Esophagus squamous epithelium (tissue), 5 donors: ENCODE measurements at regions not wholly inside any gene's neighbourhood (a gene's known extent, or its start where the extent isn't known, plus 50 kb on each side); places are given as distances from the start of the nearest gene placed in this dataset.

Source experiments
- DNase-seq: peaks from one replicate; lab custom pipeline; 2025; lab: John Stamatoyannopoulos, UW
- H3K27ac ChIP-seq, 4 donors: fragments of 200-600 bp; sonication (generic); one replicate each; pipeline ENCODE4 v1.5.1; 2016 to 2019; ENCODE audit warnings: mild to moderate bottlenecking in 1 of 4
- H3K27me3 ChIP-seq, 4 donors: fragments of 200-600 bp; sonication (generic); 1 replicate in 3 of 4; 2 replicates in 1 of 4; pipeline versions ENCODE4 v1.5.1 to v1.6.0; 2017 to 2021; ENCODE audit warnings: antibody characterized with exemption in 1 of 4
- H3K36me3 ChIP-seq, 3 donors: fragments of 200-600 bp; sonication (generic); one replicate each; pipeline ENCODE4 v1.5.1; 2016 to 2019
- H3K4me1 ChIP-seq, 3 donors: fragments of 200-600 bp; sonication (generic); one replicate each; pipeline ENCODE4 v1.5.1; 2017 to 2019
- H3K4me3 ChIP-seq, 4 donors: fragments of 200-600 bp; sonication (generic); 1 replicate in 3 of 4; 2 replicates in 1 of 4; pipeline ENCODE4 v1.5.1; 2016 to 2019; ENCODE audit warnings: mild to moderate bottlenecking in 2 of 4, moderate library complexity in 1 of 4
- H3K9me3 ChIP-seq, 3 donors: fragments of 200-600 bp; sonication (generic); one replicate each; pipeline ENCODE4 v1.5.1; 2016 to 2019
- POLR2A ChIP-seq, 4 donors: fragments of 450-650 bp; IDR thresholded peaks; one replicate each; pipeline ENCODE4 v1.6.1; 2017; ENCODE audit warnings: antibody characterized with exemption in 4 of 4, mild to moderate bottlenecking in 4 of 4, moderate library complexity in 3 of 4
- WGBS, 2 donors: methylation state at CpG; one replicate each; pipeline ENCODE4 v1.1.5; 2018; 5-methylcytosine and 5-hydroxymethylcytosine counted together
- intact Hi-C: fragments of 100-400 bp; cut with DNase I; formaldehyde crosslinking; loops from one replicate; pipeline ENCODE4 v1.15.0; 2022
- TF ChIP-seq, protein P1 (sequence below), 6 experiments: fragments of 450-650 bp in 4 of 6; fragments of 200-600 bp in 2 of 6; sonication (generic) in 2 of 6; IDR thresholded peaks; one replicate each; pipeline ENCODE4 v1.5.1; 2016 to 2019; ENCODE audit warnings: antibody characterized with exemption in 6 of 6, mild to moderate bottlenecking in 4 of 6, moderate library complexity in 4 of 6
- donor health status: DM: yes; HTN: yes; CAD: no.

- DNase-seq: no peak
- Histone ChIP-seq H3K4me3 (no peak overlapping the region), H3K27ac (no peak overlapping the region), H3K36me3 (no peaks in the 10 kb centered on the region), H3K4me1 (no peaks in the 10 kb centered on the region), H3K27me3 (no peaks in the 10 kb centered on the region), H3K9me3 (no peaks in the 10 kb centered on the region)
- intact Hi-C loops: no loop called here
- WGBS, 2 donors: 36 to 50% methylated on average over 1 of the region's 1 CpG
- no peak for TF ChIP-seq POLR2A (IDR thresholded peaks at IDR 0.05)
- TF ChIP-seq, protein P1, sequence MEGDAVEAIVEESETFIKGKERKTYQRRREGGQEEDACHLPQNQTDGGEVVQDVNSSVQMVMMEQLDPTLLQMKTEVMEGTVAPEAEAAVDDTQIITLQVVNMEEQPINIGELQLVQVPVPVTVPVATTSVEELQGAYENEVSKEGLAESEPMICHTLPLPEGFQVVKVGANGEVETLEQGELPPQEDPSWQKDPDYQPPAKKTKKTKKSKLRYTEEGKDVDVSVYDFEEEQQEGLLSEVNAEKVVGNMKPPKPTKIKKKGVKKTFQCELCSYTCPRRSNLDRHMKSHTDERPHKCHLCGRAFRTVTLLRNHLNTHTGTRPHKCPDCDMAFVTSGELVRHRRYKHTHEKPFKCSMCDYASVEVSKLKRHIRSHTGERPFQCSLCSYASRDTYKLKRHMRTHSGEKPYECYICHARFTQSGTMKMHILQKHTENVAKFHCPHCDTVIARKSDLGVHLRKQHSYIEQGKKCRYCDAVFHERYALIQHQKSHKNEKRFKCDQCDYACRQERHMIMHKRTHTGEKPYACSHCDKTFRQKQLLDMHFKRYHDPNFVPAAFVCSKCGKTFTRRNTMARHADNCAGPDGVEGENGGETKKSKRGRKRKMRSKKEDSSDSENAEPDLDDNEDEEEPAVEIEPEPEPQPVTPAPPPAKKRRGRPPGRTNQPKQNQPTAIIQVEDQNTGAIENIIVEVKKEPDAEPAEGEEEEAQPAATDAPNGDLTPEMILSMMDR (IDR thresholded peaks at IDR 0.05): no peak
Measured at GRCh38 chr5:121415270-121415669, 436.4 kb upstream of the FTMT start.

DNA sequence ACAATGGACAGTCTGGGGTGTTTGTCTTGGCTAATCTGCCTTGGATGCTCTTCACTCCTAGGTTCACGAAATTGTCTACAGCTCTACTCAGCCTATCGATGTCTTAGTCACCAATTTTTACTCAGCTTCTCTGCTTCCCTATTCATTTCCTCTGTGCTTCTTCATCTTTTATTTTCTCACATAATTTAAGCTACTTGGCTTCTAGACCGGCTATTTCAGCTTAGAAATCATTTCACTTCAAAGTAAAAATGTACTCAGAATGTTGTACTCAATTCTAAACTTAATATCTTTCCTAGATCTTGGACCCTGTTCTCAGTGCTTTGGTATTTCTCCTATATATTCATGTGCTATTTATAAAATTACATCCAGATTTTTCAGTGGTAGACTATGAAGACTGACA lies 430.0 kb upstream of the FTMT start:
- DNase-seq: no peak
- Histone ChIP-seq H3K36me3 (no peaks in the 10 kb centered on the region), H3K4me3 (no peak overlapping the region), H3K4me1 (no peaks in the 10 kb centered on the region), H3K27ac (no peak overlapping the region), H3K27me3 (no peaks in the 10 kb centered on the region), H3K9me3 (no peaks in the 10 kb centered on the region)
- no peak for TF ChIP-seq POLR2A (IDR thresholded peaks at IDR 0.05)
- TF ChIP-seq, protein P1 (IDR thresholded peaks at IDR 0.05): no peak
- intact Hi-C loops: no loop called here
- 52 to 66% methylated on average over 3 of the region's 3 CpGs for WGBS, 2 donors

- no peak for TF ChIP-seq POLR2A (IDR thresholded peaks at IDR 0.05)
- TF ChIP-seq, protein P1 (IDR thresholded peaks at IDR 0.05): no peak
- DNase-seq: no peak
- no peaks in the 10 kb centered on the region for H3K9me3 ChIP-seq
- no peak overlapping the region for H3K4me3 ChIP-seq
- WGBS, 2 donors: 75 to 78% methylated on average over 2 of the region's 2 CpGs
- H3K4me1 ChIP-seq: no peaks in the 10 kb centered on the region
- no peaks in the 10 kb centered on the region for H3K27me3 ChIP-seq
- no peaks in the 10 kb centered on the region for H3K36me3 ChIP-seq
- no peak overlapping the region for H3K27ac ChIP-seq
- intact Hi-C loops: no loop called here
Measured at GRCh38 chr5:121424976-121425375, 426.7 kb upstream of the FTMT start.

DNA sequence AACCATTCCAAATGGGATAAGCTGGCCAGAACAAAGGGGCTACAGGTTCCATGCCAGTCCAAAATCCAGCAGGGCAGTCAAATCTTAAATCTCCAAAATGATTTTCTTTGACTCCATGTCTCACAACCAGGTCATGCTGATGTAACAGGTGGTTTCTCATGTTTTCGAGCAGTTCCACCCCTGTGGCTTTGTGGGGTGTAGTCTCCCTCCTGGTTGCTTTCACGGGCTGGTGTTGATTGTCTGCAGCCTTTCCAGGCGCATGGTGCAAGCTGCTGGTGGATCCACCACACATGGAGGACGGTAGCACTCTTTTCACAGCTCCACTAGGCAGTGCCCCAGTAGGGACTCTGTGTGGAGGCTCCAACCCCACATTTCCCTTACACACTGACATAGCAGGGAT lies 425.5 kb upstream of the FTMT start:
- H3K9me3 ChIP-seq: no peaks in the 10 kb centered on the region
- intact Hi-C loops: no loop called here
- H3K27me3 ChIP-seq: no peaks in the 10 kb centered on the region
- DNase-seq: no peak
- no peaks in the 10 kb centered on the region for H3K36me3 ChIP-seq
- H3K4me3 ChIP-seq: no peak overlapping the region
- TF ChIP-seq, protein P1 (IDR thresholded peaks at IDR 0.05): no peak
- no peak for TF ChIP-seq POLR2A (IDR thresholded peaks at IDR 0.05)
- no peak overlapping the region for H3K27ac ChIP-seq
- 72 to 87% methylated on average over 4 of the region's 4 CpGs for WGBS, 2 donors
- no peaks in the 10 kb centered on the region for H3K4me1 ChIP-seq

DNA sequence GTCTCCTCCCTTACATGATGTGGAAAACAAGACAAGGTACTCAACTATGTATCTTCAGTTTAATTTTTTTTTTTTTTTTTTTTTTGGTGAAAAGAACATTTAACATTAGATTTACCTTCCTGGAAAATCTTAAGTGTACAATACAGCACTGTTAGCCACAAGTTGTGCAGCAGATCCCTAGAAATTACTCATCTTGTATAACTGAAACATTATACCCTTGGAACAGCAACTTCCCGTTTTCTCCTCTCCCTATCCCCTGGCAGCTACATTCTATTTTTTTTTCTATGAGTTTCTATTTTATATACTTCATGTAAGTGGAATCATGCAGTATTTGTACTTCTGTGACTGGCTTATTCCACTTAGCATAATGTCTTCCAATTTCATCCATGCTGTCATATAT lies 421.9 kb upstream of the FTMT start:
- DNase-seq: no peak
- TF ChIP-seq POLR2A (IDR thresholded peaks at IDR 0.05): no peak
- TF ChIP-seq, protein P1 (IDR thresholded peaks at IDR 0.05): no peak

More for the DNA sequence above, 421.9 kb upstream of the FTMT start:
- Histone ChIP-seq H3K4me3 (no peak overlapping the region), H3K4me1 (no peaks in the 10 kb centered on the region), H3K27me3 (no peaks in the 10 kb centered on the region), H3K9me3 (no peaks in the 10 kb centered on the region), H3K36me3 (no peaks in the 10 kb centered on the region), H3K27ac (no peak overlapping the region)
- intact Hi-C loops: no loop called here
- WGBS, 2 donors: 43 to 52% methylated on average over 1 of the region's 1 CpG
